ENCODE measurements at regions not wholly inside any gene's neighbourhood (a gene's known extent, or its start where the extent isn't known, plus 50 kb on each side); places are given as distances from the start of the nearest gene placed in this dataset.
"Not testable (repeated sequence)": the region's sequence is repeated elsewhere in the genome, so short reads cannot be mapped to it uniquely, and the experiment has no call there.

GRCh38 chr5:178046757-178047399 is 50.8 kb upstream of the PROP1 start:
- in situ Hi-C loops (cut with MboI; ENCODE audit: low sequenced_read_pairs); H3K36me3 ChIP-seq (ENCODE audit: control insufficient read depth, insufficient read depth, low read length); H3K18ac ChIP-seq (ENCODE audit: low read depth, low read length); H4K8ac ChIP-seq (ENCODE audit: low read depth in 2 of 2, low read length in 2 of 2); H3K27ac ChIP-seq (ENCODE audit: insufficient read depth, low read length); H2AK5ac ChIP-seq (ENCODE audit: low read depth, low read length); H3K23ac ChIP-seq (ENCODE audit: low read depth, low read length); CTCF ChIA-PET; H2BK15ac ChIP-seq (ENCODE audit: low read depth, low read length); H3K9me1 ChIP-seq (ENCODE audit: insufficient read depth, low read length); dilution Hi-C loops (cut with HindIII; ENCODE audit: low sequenced_read_pairs, unreplicated experiment); H2AK9ac ChIP-seq (replicated peaks; ENCODE audit: low read depth, low read length, poor library complexity); H2BK5ac ChIP-seq (ENCODE audit: low read depth, low read length, poor library complexity, severe bottlenecking); H2AFZ ChIP-seq (replicated peaks; ENCODE audit: low read length, poor library complexity); H3K4me1 ChIP-seq (ENCODE audit: control insufficient read depth, insufficient read depth, low read length); H4K91ac ChIP-seq (ENCODE audit: insufficient read depth, low read depth, low read length); H3K79me1 ChIP-seq (ENCODE audit: low read depth in 1 of 2, low read length in 2 of 2); H3K27me3 ChIP-seq (ENCODE audit: control insufficient read depth, insufficient read depth, low read length); ATAC-seq (ENCODE audit: low read depth); BruUV-seq (replicated peaks); POLR2A ChIA-PET (ENCODE audit: unreplicated experiment); H4K5ac ChIP-seq (ENCODE audit: low read depth, low read length); H3K4me3 ChIP-seq (ENCODE audit: insufficient read depth, low read depth, low read length); DNase-seq; H3K9ac ChIP-seq (ENCODE audit: low read depth, low read length); H3K4me2 ChIP-seq (ENCODE audit: low read depth, low read length); H3K9me3 ChIP-seq (ENCODE audit: control insufficient read depth, insufficient read depth, low read length); intact Hi-C loops (cut with micrococcal nuclease); H2BK120ac ChIP-seq (ENCODE audit: low read depth, low read length); H3K56ac ChIP-seq (ENCODE audit: extremely low read depth, insufficient read depth, low read length); H3K4ac ChIP-seq (ENCODE audit: low read depth, low read length); H4K20me1 ChIP-seq (ENCODE audit: insufficient read depth, low read length); H3K14ac ChIP-seq (replicated peaks; ENCODE audit: low read depth, low read length); H2BK20ac ChIP-seq (ENCODE audit: low read depth, low read length): not testable (repeated sequence)
- WGBS, 2 experiments (ENCODE audit: extremely low coverage in 2 of 2, insufficient read length in 1 of 2) = no CpG with 5 or more reads among the region's 8 CpGs

DNA sequence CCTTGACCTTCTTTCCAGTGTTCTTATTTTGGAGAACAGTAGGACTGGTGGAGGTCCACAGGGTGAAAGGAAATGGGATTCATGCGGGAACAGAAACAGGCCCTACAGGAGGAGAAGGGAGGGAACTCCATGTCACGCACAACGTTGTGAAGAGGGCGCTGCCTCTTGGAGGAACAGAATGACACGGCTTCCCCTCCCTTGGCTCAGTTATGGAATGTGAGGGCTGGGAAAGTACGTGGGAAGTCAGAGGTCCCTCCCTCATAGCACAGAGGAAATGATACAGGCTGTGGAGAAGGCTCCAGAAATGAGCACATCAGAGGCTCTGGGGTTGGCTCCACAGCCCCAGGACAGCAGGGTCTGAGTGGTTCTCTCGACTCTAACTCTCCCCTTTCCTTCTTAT is 49.9 kb upstream of the PROP1 start:
- H3K56ac ChIP-seq (ENCODE audit: extremely low read depth, insufficient read depth, low read length); dilution Hi-C loops (cut with HindIII; ENCODE audit: low sequenced_read_pairs, unreplicated experiment); H3K27me3 ChIP-seq (ENCODE audit: control insufficient read depth, insufficient read depth, low read length); H3K18ac ChIP-seq (ENCODE audit: low read depth, low read length); H3K79me1 ChIP-seq (ENCODE audit: low read depth in 1 of 2, low read length in 2 of 2); H2AFZ ChIP-seq (replicated peaks; ENCODE audit: low read length, poor library complexity); H4K8ac ChIP-seq (ENCODE audit: low read depth in 2 of 2, low read length in 2 of 2); H2BK120ac ChIP-seq (ENCODE audit: low read depth, low read length); H3K4ac ChIP-seq (ENCODE audit: low read depth, low read length); H2AK9ac ChIP-seq (replicated peaks; ENCODE audit: low read depth, low read length, poor library complexity); H4K20me1 ChIP-seq (ENCODE audit: insufficient read depth, low read length); H3K9me3 ChIP-seq (ENCODE audit: control insufficient read depth, insufficient read depth, low read length); CTCF ChIA-PET; H3K9ac ChIP-seq (ENCODE audit: low read depth, low read length); H3K14ac ChIP-seq (replicated peaks; ENCODE audit: low read depth, low read length); H3K4me3 ChIP-seq (ENCODE audit: insufficient read depth, low read depth, low read length); H4K5ac ChIP-seq (ENCODE audit: low read depth, low read length); H3K4me2 ChIP-seq (ENCODE audit: low read depth, low read length); H2BK5ac ChIP-seq (ENCODE audit: low read depth, low read length, poor library complexity, severe bottlenecking); ATAC-seq (ENCODE audit: low read depth); H2BK20ac ChIP-seq (ENCODE audit: low read depth, low read length); DNase-seq; H3K23ac ChIP-seq (ENCODE audit: low read depth, low read length); H3K9me1 ChIP-seq (ENCODE audit: insufficient read depth, low read length); POLR2A ChIA-PET (ENCODE audit: unreplicated experiment); BruUV-seq (replicated peaks); in situ Hi-C loops (cut with MboI; ENCODE audit: low sequenced_read_pairs); H4K91ac ChIP-seq (ENCODE audit: insufficient read depth, low read depth, low read length); H3K4me1 ChIP-seq (ENCODE audit: control insufficient read depth, insufficient read depth, low read length); H3K36me3 ChIP-seq (ENCODE audit: control insufficient read depth, insufficient read depth, low read length); H2AK5ac ChIP-seq (ENCODE audit: low read depth, low read length); H2BK15ac ChIP-seq (ENCODE audit: low read depth, low read length); intact Hi-C loops (cut with micrococcal nuclease); H3K27ac ChIP-seq (ENCODE audit: insufficient read depth, low read length): not testable (repeated sequence)
- WGBS, 2 experiments (ENCODE audit: extremely low coverage in 2 of 2, insufficient read length in 1 of 2) = no CpG with 5 or more reads among the region's 7 CpGs

All from IMR-90 (cell line).